ENCODE measurements at regions not wholly inside any gene's neighbourhood (a gene's known extent, or its start where the extent isn't known, plus 50 kb on each side); places are given as distances from the start of the nearest gene placed in this dataset.
A peak's percentile ranks its signal among the peaks of the same experiment; 100 is the strongest.

DNA sequence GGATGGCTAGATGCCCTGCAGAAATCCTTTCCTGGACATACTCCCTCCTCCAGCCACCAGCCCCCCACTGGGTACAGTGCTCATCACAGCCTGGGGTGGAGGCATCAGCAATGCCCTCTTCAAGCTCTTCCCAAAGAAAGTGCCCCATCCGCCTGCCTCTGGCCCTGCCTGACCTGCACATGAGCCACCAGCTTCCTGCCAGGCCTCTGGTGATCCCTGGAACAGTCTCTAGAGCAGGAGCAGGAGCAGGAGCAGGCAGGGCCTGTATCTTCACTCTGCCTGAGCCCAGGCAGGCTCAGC lies 54.1 kb upstream of the CAB39 start:
- in situ Hi-C loops (cut with MboI; ENCODE audit: low sequenced_read_pairs in 4 of 4) = no loop called here
- Histone ChIP-seq H3K27ac (peak overlapping the region in 2 of 4 donors; percentile 83 to 90), H3K27me3 (no peaks in the 10 kb centered on the region), H3K4me1 (peaks cover 11 to 29% of the 10 kb centered on the region in 2 donors), H3K4me3 (no peak overlapping the region), H3K9me3 (no peaks in the 10 kb centered on the region), H3K36me3 (no peaks in the 10 kb centered on the region)
- intact Hi-C loops (cut with DNase I; ENCODE audit: low total_unique reads) = no loop called here
- ATAC-seq (no peak), DNase-seq (no peak)
- TF ChIP-seq POLR2A (IDR thresholded peaks at IDR 0.05) = no peak
- TF ChIP-seq CTCF (IDR thresholded peaks at IDR 0.05 in 4 of 5, conservative IDR thresholded peaks at IDR 0.05 in 1 of 5) = no peak

DNA sequence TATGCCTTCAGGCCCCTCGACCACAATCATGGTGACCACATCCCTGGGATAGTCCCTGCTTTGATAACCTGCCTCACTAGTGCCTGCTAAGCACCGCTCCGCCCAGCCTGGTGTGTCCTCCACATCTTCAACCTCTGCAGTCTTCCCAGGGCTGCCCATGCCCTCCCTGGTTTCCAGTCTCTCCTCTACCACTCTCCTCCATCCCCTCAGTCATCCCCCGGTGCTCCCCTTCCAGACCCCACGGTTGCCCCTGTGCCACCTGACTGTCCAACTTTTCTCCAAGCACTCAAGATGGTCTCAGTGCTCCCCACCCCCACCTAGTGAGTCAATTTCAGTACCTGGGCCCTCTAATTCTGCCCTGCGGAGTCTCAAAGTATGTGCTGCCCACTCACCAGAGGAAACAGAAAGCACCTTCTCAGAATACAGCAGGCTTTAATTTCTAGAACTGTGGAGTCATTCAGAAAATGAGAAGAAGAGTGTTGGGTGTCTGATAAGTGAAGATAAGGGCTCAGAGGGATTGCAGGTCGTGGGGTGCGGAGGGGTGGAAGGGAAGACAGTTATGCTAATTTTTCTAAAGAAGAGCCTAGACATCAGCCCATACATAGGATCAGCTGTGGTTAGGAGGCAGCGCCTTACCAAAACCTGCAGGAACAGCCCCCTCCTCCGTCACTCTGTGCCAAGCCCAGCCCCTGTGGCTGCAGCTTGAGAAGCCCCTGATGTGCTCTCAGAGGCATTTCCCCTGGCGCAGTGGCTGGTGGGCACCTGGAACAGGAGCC lies 53.6 kb upstream of the CAB39 start:
- ATAC-seq = no peak
- in situ Hi-C loops (cut with MboI; ENCODE audit: low sequenced_read_pairs in 4 of 4) = no loop called here

DNA sequence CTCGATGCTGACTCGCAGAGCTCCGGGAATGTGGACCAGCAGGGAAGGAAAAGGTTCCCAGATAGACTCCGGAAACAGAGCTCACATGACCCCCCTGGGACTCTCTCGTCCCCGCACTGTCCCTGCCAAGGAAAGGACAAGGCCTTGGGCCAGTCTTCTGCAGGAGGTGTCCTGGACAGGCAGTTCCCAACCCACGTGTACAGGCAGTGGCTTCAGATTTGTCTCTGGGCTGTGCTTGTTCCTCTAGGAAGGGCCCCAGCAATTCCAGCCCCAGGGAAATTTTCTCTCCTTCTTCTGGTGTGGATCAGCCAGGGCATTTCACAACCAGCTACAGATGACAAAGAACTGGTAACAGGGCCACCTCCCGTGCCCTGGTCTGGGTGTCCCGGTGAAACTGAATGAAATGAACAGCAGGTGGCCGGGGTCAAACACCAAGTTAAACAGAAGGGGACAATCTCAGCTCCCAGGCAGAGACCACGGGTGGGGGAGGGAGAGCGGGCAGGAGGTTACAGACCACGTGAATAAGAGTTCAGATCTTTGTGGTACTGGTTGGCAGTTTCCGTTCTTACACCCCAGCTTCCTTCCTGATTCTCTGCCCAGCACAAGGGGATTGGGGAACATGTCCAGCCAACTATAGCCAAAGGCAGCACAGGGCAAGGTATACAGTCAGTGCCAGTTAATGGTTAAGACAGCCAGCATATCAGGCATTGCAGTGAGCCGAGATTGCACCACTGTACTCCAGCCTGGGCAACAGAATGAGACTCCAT lies 52.2 kb upstream of the CAB39 start:
- no peaks in the 10 kb centered on the region for H3K36me3 ChIP-seq
- H3K4me1 ChIP-seq = peaks cover 20 to 39% of the 10 kb centered on the region in 2 donors
- DNase-seq (peak; percentile 80 to 88), ATAC-seq (peak; percentile 88 to 92)
- TF ChIP-seq CTCF (IDR thresholded peaks at IDR 0.05 in 4 of 5, conservative IDR thresholded peaks at IDR 0.05 in 1 of 5) = peak in 1 of 5 experiments; percentile 8
- TF ChIP-seq POLR2A (IDR thresholded peaks at IDR 0.05) = no peak
- intact Hi-C loops (cut with DNase I; ENCODE audit: low total_unique reads) (no loop called here), in situ Hi-C loops (cut with MboI; ENCODE audit: low sequenced_read_pairs in 4 of 4) (no loop called here)
- H3K27me3 ChIP-seq = no peaks in the 10 kb centered on the region
- no peaks in the 10 kb centered on the region for H3K9me3 ChIP-seq
- H3K27ac ChIP-seq = peak overlapping the region; percentile 45 to 90 (median 72)
- H3K4me3 ChIP-seq = no peak overlapping the region

More for the DNA sequence above, 53.6 kb upstream of the CAB39 start:
- no peak for DNase-seq
- Histone ChIP-seq H3K27me3 (no peaks in the 10 kb centered on the region), H3K9me3 (no peaks in the 10 kb centered on the region), H3K4me1 (peaks cover 14 to 34% of the 10 kb centered on the region in 2 donors), H3K36me3 (no peaks in the 10 kb centered on the region), H3K4me3 (no peak overlapping the region), H3K27ac (peak overlapping the region in 3 of 4 donors; percentile 60 to 90 (median 83))
- TF ChIP-seq POLR2A (IDR thresholded peaks at IDR 0.05) (no peak), CTCF (IDR thresholded peaks at IDR 0.05 in 4 of 5, conservative IDR thresholded peaks at IDR 0.05 in 1 of 5) (no peak)
- intact Hi-C loops (cut with DNase I; ENCODE audit: low total_unique reads) = no loop called here

GRCh38 chr2:230661072-230661957 lies 51.3 kb upstream of the CAB39 start:
- DNase-seq (no peak), ATAC-seq (no peak)
- Histone ChIP-seq H3K9me3 (no peaks in the 10 kb centered on the region), H3K27me3 (no peaks in the 10 kb centered on the region), H3K27ac (peak overlapping the region in 3 of 4 donors; percentile 60 to 90 (median 83)), H3K36me3 (no peaks in the 10 kb centered on the region), H3K4me3 (no peak overlapping the region), H3K4me1 (peaks cover 26 to 43% of the 10 kb centered on the region in 2 donors)
- in situ Hi-C loops (cut with MboI; ENCODE audit: low sequenced_read_pairs in 4 of 4) (no loop called here), intact Hi-C loops (cut with DNase I; ENCODE audit: low total_unique reads) (no loop called here)
- TF ChIP-seq POLR2A (IDR thresholded peaks at IDR 0.05) (no peak), CTCF (IDR thresholded peaks at IDR 0.05 in 4 of 5, conservative IDR thresholded peaks at IDR 0.05 in 1 of 5) (no peak)
